Neural cell (in vitro differentiated cells): ENCODE measurements at regions not wholly inside any gene's neighbourhood (a gene's known extent, or its start where the extent isn't known, plus 50 kb on each side); places are given as distances from the start of the nearest gene placed in this dataset.
"Not testable (repeated sequence)": the region's sequence is repeated elsewhere in the genome, so short reads cannot be mapped to it uniquely, and the experiment has no call there.

Source experiments
- H2AFZ ChIP-seq: fragments of 200-600, 300-800 bp; sonication (generic), shearing (Covaris generic); 2 replicates; pipeline ENCODE4 v1.6.0; 2014; ENCODE audit warnings: low read depth, mild to moderate bottlenecking, antibody characterized with exemption, low read length, moderate library complexity
- H3F3A ChIP-seq: fragments of 200-600 bp; shearing (Covaris generic); 2 replicates; pipeline ENCODE4 v1.6.1; 2016; ENCODE audit warnings: mild to moderate bottlenecking, moderate library complexity, mixed read lengths, antibody characterized with exemption, low read length; ENCODE audit not compliant: insufficient read depth, poor library complexity, severe bottlenecking
- H3K27ac ChIP-seq: fragments of 200-600, 300-800 bp; sonication (generic), shearing (Covaris generic); 2 replicates; pipeline ENCODE4 v1.5.1; 2014; ENCODE audit warnings: mild to moderate bottlenecking, low read length, moderate library complexity
- H3K27me3 ChIP-seq: fragments of 300-800, 200-600 bp; sonication (generic), shearing (Covaris generic); 2 replicates; pipeline ENCODE4 v1.6.0; 2014; ENCODE audit warnings: mild to moderate bottlenecking, low read depth, low read length, moderate library complexity; ENCODE audit not compliant: insufficient read depth
- H3K36me3 ChIP-seq: fragments of 300-800, 200-600 bp; sonication (generic), shearing (Covaris generic); 2 replicates; pipeline ENCODE4 v1.5.1; 2014; ENCODE audit warnings: mild to moderate bottlenecking, antibody characterized with exemption, low read length, moderate library complexity; ENCODE audit not compliant: insufficient read depth
- H3K4me2 ChIP-seq: fragments of 300-800, 200-600 bp; sonication (generic), shearing (Covaris generic); 2 replicates; pipeline ENCODE4 v1.6.0; 2014; ENCODE audit warnings: mild to moderate bottlenecking, low read length
- H3K4me3 ChIP-seq: fragments of 300-800, 200-600 bp; sonication (generic), shearing (Covaris generic); 2 replicates; pipeline ENCODE4 v1.5.1; 2014; ENCODE audit warnings: mild to moderate bottlenecking, low read length, moderate library complexity
- H3K79me2 ChIP-seq: fragments of 200-600 bp; shearing (Covaris generic); replicated peaks from 2 replicates; pipeline ENCODE4 v1.6.0; 2014; ENCODE audit warnings: mild to moderate bottlenecking, low read length, moderate library complexity; ENCODE audit not compliant: insufficient read depth
- H3K9ac ChIP-seq: fragments of 300-800, 200-600 bp; sonication (generic), shearing (Covaris generic); 2 replicates; pipeline ENCODE4 v1.6.1; 2016; ENCODE audit warnings: mild to moderate bottlenecking, low read length, mixed read lengths
- H3K9me2 ChIP-seq: fragments of 200-600 bp; shearing (Covaris generic); 2 replicates; pipeline ENCODE4 v1.6.1; 2016; ENCODE audit warnings: mild to moderate bottlenecking, low read length, mixed read lengths; ENCODE audit not compliant: insufficient read depth
- H3K9me3 ChIP-seq: fragments of 200-600, 300-800 bp; sonication (generic), shearing (Covaris generic); 2 replicates; pipeline ENCODE4 v1.6.1; 2016; ENCODE audit warnings: mild to moderate bottlenecking, mixed run types, low read length, moderate library complexity, mixed read lengths
- H4K20me1 ChIP-seq: fragments of 200-600 bp; shearing (Covaris generic); 2 replicates; pipeline ENCODE4 v1.6.1; 2016; ENCODE audit warnings: mild to moderate bottlenecking, mixed run types; ENCODE audit not compliant: insufficient read depth
- EP300 ChIP-seq: fragments of 450-650 bp; conservative IDR thresholded peaks from 2 replicates; pipeline ENCODE4 v1.6.1; 2014; ENCODE audit warnings: antibody characterized with exemption, mild to moderate bottlenecking, moderate library complexity; ENCODE audit not compliant: poor library complexity, severe bottlenecking
- EZH2 ChIP-seq: fragments of 200-600, 300-800 bp; shearing (Covaris generic), sonication (generic); IDR thresholded peaks from 2 replicates; pipeline ENCODE4 v1.6.1; 2014; ENCODE audit warnings: antibody characterized with exemption, low read length, borderline replicate concordance, mild to moderate bottlenecking; ENCODE audit not compliant: insufficient read depth, poor library complexity, severe bottlenecking
- MXI1 ChIP-seq: fragments of 450-650 bp; conservative IDR thresholded peaks from 2 replicates; pipeline ENCODE4 v1.6.1; 2014; ENCODE audit warnings: antibody characterized with exemption, mild to moderate bottlenecking; ENCODE audit not compliant: poor library complexity, severe bottlenecking
- POLR2AphosphoS5 ChIP-seq: IDR thresholded peaks from 2 replicates; pipeline ENCODE4 v1.6.1; 2012
- RAD21 ChIP-seq: fragments of 450-650 bp; conservative IDR thresholded peaks from 2 replicates; pipeline ENCODE4 v1.6.1; 2014; ENCODE audit warnings: antibody characterized with exemption, mild to moderate bottlenecking, moderate library complexity
- SMC3 ChIP-seq: fragments of 450-650 bp; conservative IDR thresholded peaks from 2 replicates; pipeline ENCODE4 v1.6.1; 2014; ENCODE audit warnings: antibody characterized with exemption, mild to moderate bottlenecking, moderate library complexity; ENCODE audit not compliant: poor library complexity
- TAF1 ChIP-seq: IDR thresholded peaks from 2 replicates; pipeline ENCODE4 v1.6.1; 2012; ENCODE audit warnings: low read depth
- TF ChIP-seq, protein P1 (sequence below): IDR thresholded peaks from 2 replicates; pipeline ENCODE4 v1.6.1; 2012; ENCODE audit warnings: borderline replicate concordance
- TF ChIP-seq, protein P2 (sequence below): fragments of 450-650 bp; IDR thresholded peaks from 2 replicates; pipeline ENCODE4 v1.5.1; 2014; ENCODE audit warnings: antibody characterized with exemption, mild to moderate bottlenecking, moderate library complexity; ENCODE audit not compliant: poor library complexity, severe bottlenecking

DNA sequence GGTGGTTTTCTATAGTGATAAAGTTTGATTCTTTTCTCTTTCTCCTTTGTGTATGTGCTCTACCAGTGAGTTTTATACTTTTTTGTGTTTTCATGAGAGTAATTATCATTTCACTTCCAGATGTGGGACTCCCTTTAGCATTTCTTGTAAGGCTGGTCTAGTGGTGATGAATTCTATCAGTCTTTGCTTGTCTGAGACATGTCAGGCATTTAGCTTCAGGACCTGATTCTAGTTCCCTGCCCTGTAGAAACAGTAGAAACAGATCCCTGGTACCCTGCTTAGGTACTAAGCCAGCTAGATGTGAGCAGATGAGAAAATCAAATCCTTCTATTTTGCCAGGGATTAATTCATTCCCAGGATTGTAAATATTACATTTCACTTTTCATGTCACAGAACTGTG lies 203.7 kb downstream of the ALG10 start:
- not testable (repeated sequence) for H3K9me3 ChIP-seq, H2AFZ ChIP-seq, H3K4me2 ChIP-seq

DNA sequence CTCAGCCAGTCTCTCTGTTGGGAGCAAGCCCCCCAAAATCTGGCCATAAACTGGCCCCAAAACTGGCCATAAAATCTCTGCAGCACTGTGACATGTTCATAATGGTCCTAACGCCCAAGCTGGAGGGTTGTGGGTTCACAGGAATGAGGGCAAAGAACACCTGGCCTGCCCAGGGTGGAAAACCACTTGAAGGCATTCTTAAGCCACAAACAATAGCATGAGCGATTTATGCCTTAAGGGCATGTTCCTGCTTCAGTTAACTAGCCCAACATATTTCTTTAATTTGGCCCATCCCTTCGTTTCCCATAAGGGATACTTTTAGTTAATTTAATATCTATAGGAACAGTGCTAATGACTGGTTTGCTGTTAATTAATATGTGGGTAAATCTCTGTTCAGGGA lies 205.8 kb downstream of the ALG10 start:
- H4K20me1 ChIP-seq, H3K9me2 ChIP-seq, H3K4me2 ChIP-seq, H3K4me3 ChIP-seq, H3F3A ChIP-seq, H3K36me3 ChIP-seq, H3K79me2 ChIP-seq, H2AFZ ChIP-seq, H3K27me3 ChIP-seq, H3K27ac ChIP-seq, H3K9ac ChIP-seq, H3K9me3 ChIP-seq: not testable (repeated sequence)

More for the DNA sequence above, 203.7 kb downstream of the ALG10 start:
- not testable (repeated sequence) for H3K9me2 ChIP-seq, H3K27me3 ChIP-seq, H3K27ac ChIP-seq, H3F3A ChIP-seq, H3K79me2 ChIP-seq, H3K4me3 ChIP-seq, H3K36me3 ChIP-seq, H4K20me1 ChIP-seq, H3K9ac ChIP-seq

DNA sequence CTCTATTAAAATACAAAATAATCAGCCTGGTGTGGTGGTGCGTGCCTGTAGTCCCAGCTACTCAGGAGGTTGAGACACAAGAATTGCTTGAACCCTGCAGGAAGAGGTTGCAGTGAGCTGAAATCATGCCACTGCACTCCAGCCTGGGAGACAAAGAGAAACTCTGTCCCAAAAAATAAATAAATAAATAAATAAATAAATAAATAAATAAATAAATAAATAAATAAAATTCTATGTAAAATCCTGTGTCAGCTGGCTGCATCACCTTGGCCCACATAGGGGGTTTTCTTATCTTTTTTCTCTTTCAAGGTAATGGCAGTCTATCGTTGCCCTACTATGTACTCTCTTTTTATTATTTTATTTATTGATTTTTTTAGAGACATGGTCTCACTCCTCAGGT lies 206.7 kb downstream of the ALG10 start:
- not testable (repeated sequence) for H3K9ac ChIP-seq, H2AFZ ChIP-seq, H4K20me1 ChIP-seq, H3F3A ChIP-seq, H3K79me2 ChIP-seq, H3K4me2 ChIP-seq, H3K27ac ChIP-seq, H3K4me3 ChIP-seq, H3K27me3 ChIP-seq, H3K9me2 ChIP-seq, H3K9me3 ChIP-seq, H3K36me3 ChIP-seq

DNA sequence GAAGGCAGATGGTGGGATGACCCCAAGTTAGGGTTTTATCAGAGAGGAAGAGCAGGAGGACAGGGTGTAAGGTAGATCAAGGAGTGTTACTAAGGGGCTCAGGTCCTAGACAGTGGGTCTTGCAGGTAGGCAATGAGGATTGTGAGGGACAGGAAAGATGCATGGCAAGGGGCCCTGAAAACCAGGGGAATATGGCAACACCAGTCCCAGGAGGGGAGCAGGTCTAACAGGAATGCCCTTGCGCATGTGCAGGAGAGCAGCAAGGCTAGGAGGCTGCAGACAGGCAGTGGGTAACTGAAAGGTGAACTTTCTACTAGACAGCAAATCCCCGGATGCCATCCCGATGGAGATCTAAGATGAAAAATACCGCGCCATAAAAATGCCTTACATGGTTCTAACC lies 211.3 kb downstream of the ALG10 start:
- no peak overlapping the region for H3K4me3 ChIP-seq
- H3K36me3 ChIP-seq: no peaks in the 10 kb centered on the region
- H3F3A ChIP-seq: no peaks in the 10 kb centered on the region
- H3K9ac ChIP-seq: no peak overlapping the region
- H2AFZ ChIP-seq: no peak overlapping the region
- H3K27ac ChIP-seq: no peak overlapping the region
- no peaks in the 10 kb centered on the region for H4K20me1 ChIP-seq
- H3K79me2 ChIP-seq: no peaks in the 10 kb centered on the region
- peaks cover 4% of the 10 kb centered on the region for H3K9me3 ChIP-seq
- no peak overlapping the region for H3K4me2 ChIP-seq
- H3K27me3 ChIP-seq: no peaks in the 10 kb centered on the region
- TF ChIP-seq RAD21: no peak
- TF ChIP-seq TAF1: no peak
- TF ChIP-seq EZH2: no peak
- TF ChIP-seq MXI1: no peak
- no peak for TF ChIP-seq POLR2AphosphoS5
- no peak for TF ChIP-seq SMC3
- TF ChIP-seq EP300: no peak
- TF ChIP-seq, protein P1, sequence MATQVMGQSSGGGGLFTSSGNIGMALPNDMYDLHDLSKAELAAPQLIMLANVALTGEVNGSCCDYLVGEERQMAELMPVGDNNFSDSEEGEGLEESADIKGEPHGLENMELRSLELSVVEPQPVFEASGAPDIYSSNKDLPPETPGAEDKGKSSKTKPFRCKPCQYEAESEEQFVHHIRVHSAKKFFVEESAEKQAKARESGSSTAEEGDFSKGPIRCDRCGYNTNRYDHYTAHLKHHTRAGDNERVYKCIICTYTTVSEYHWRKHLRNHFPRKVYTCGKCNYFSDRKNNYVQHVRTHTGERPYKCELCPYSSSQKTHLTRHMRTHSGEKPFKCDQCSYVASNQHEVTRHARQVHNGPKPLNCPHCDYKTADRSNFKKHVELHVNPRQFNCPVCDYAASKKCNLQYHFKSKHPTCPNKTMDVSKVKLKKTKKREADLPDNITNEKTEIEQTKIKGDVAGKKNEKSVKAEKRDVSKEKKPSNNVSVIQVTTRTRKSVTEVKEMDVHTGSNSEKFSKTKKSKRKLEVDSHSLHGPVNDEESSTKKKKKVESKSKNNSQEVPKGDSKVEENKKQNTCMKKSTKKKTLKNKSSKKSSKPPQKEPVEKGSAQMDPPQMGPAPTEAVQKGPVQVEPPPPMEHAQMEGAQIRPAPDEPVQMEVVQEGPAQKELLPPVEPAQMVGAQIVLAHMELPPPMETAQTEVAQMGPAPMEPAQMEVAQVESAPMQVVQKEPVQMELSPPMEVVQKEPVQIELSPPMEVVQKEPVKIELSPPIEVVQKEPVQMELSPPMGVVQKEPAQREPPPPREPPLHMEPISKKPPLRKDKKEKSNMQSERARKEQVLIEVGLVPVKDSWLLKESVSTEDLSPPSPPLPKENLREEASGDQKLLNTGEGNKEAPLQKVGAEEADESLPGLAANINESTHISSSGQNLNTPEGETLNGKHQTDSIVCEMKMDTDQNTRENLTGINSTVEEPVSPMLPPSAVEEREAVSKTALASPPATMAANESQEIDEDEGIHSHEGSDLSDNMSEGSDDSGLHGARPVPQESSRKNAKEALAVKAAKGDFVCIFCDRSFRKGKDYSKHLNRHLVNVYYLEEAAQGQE: no peak
- TF ChIP-seq, protein P2, sequence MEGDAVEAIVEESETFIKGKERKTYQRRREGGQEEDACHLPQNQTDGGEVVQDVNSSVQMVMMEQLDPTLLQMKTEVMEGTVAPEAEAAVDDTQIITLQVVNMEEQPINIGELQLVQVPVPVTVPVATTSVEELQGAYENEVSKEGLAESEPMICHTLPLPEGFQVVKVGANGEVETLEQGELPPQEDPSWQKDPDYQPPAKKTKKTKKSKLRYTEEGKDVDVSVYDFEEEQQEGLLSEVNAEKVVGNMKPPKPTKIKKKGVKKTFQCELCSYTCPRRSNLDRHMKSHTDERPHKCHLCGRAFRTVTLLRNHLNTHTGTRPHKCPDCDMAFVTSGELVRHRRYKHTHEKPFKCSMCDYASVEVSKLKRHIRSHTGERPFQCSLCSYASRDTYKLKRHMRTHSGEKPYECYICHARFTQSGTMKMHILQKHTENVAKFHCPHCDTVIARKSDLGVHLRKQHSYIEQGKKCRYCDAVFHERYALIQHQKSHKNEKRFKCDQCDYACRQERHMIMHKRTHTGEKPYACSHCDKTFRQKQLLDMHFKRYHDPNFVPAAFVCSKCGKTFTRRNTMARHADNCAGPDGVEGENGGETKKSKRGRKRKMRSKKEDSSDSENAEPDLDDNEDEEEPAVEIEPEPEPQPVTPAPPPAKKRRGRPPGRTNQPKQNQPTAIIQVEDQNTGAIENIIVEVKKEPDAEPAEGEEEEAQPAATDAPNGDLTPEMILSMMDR: no peak
- H3K9me2 ChIP-seq: no peaks in the 10 kb centered on the region
